Epithelial cell of proximal tubule (primary cell): ENCODE measurements at regions not wholly inside any gene's neighbourhood (a gene's known extent, or its start where the extent isn't known, plus 50 kb on each side); places are given as distances from the start of the nearest gene placed in this dataset.

ENCODE experiments used
- DNase-seq: peaks from one replicate; pipeline ENCODE4 v3.0.0-alpha.2; 2011; ENCODE audit warnings: low read depth
- H3K4me3 ChIP-seq: 2 replicates; pipeline ENCODE4 v1.5.1; 2011; ENCODE audit warnings: low read depth, mild to moderate bottlenecking, low read length
- CTCF ChIP-seq: conservative IDR thresholded peaks from 2 replicates; pipeline ENCODE4 v1.5.1; 2012; ENCODE audit warnings: low read depth, mild to moderate bottlenecking, low read length

- DNase-seq: no peak
- no peak for TF ChIP-seq CTCF
- no peak overlapping the region for H3K4me3 ChIP-seq
These were observed 464.9 kb downstream of the EPM2A start for GRCh38 chr6:145270464-145270863.

- no peak for TF ChIP-seq CTCF
- DNase-seq: no peak
- no peak overlapping the region for H3K4me3 ChIP-seq
These were observed 464.3 kb downstream of the EPM2A start for GRCh38 chr6:145271040-145271439.

GRCh38 chr6:145271577-145271976 lies 463.7 kb downstream of the EPM2A start:
- DNase-seq: no peak
- no peak overlapping the region for H3K4me3 ChIP-seq
- no peak for TF ChIP-seq CTCF

GRCh38 chr6:145272246-145272645 lies 463.1 kb downstream of the EPM2A start:
- H3K4me3 ChIP-seq: no peak overlapping the region
- no peak for DNase-seq
- no peak for TF ChIP-seq CTCF

- no peak overlapping the region for H3K4me3 ChIP-seq
- no peak for TF ChIP-seq CTCF
- DNase-seq: no peak
These were observed 462.2 kb downstream of the EPM2A start for GRCh38 chr6:145273136-145273535.

GRCh38 chr6:145274083-145274482 lies 461.2 kb downstream of the EPM2A start:
- TF ChIP-seq CTCF: no peak
- no peak for DNase-seq
- H3K4me3 ChIP-seq: no peak overlapping the region

- H3K4me3 ChIP-seq: no peak overlapping the region
- TF ChIP-seq CTCF: no peak
- no peak for DNase-seq
These were observed 460.3 kb downstream of the EPM2A start for GRCh38 chr6:145275019-145275418.
